ENCODE measurements at regions not wholly inside any gene's neighbourhood (a gene's known extent, or its start where the extent isn't known, plus 50 kb on each side); places are given as distances from the start of the nearest gene placed in this dataset.

DNA sequence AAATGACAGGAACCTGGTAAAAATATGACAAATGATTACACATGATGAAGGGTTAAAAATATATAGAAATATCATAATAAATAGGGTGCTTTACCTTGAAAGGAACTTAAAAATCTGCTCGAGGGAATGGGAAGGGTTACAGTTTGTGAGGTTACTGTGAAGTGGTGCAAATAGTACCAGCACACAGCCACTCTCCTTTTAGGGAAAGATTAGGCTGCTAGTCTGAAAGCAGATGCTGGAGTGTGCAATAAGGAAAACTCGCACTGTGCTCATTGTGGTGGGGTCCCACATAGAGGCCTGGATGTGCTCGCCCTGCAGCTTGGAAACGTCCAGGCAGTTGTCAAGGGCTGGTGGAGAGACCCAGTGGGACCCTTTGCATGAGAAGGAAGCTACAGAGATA lies 145.9 kb upstream of the TBX20 start:
- no peak for DNase-seq (ENCODE audit: low read depth in 2 of 3, low spot score in 1 of 3)

DNA sequence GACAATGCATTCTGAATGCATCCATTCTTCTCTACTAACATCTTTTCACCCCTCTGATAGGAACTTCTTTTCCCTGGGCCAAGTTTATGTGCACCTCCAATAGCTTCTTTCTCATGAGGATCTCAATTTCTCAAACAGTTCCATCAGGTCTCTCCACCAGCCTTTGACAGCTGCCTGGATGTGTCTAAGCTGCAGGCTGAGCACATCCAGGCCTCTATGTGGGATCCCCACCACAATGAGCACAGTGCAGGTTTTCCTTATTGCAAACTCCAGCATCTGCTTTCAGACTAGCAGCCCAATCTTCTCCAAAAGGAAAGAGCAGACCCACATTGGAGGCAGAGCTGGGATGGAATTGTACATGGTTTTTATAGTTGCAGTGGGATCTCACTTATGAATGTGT lies 145.3 kb upstream of the TBX20 start:
- DNase-seq (ENCODE audit: low read depth in 2 of 3, low spot score in 1 of 3), result no peak

DNA sequence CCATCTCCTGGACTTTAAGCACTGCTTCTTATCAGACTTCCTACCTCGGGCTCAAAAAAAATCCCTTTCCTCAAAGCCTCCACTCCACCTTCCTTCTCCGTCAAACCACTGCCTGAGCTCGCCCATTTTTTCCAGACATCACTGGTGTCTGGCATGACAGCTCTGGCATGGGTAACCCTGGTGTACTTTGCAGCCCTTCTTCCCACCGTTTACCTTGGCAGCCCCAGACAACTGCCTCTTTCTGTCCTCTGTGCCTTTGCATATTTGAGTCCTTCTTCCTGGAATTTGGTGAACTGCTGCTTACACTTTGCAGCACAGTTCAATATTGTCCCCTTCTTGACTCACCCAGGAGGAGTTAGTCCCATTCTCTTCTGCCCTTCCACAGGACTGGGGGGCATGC lies 144.6 kb upstream of the TBX20 start:
- no peak for DNase-seq (ENCODE audit: low read depth in 2 of 3, low spot score in 1 of 3)

DNA sequence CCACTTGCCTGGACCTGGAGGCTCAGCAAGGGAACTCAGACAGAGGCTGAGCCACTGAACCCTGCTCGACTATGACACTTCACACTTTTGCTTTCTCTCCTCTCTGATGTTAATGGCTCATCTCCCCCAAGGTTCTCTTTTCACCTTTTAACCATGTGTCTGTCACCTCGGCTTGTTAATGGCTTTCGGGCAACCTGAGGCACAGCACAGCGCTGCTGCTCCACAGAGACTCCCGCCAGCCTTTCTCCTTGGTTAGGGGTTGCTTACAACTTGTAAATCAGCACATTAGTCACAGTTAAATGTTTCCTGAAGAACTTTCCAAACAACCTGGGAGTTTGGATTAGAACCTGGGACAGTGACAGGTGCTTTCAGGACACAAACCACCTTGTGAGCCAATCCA lies 136.2 kb upstream of the TBX20 start:
- no peak for DNase-seq (ENCODE audit: low read depth in 2 of 3, low spot score in 1 of 3)

DNA sequence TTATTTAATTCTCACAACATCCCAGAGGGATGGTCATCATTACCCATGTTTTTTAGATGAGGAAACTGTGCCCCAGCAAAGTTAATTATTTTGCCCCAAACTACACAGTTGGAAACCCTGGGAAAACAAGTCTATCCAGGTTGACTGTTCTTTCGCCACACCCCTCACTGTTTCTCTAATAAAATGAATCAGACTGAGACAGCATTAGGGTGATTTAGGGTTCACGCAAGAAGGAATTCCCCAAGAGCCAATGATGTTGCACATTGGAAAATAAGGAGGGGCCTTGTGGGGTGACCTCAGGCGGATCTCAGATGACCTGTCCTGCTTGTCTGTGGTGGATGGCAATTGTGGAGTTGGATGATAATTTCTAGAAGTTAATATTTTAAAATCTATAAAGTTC lies 135.7 kb upstream of the TBX20 start:
- no peak for DNase-seq (ENCODE audit: low read depth in 2 of 3, low spot score in 1 of 3)

DNA sequence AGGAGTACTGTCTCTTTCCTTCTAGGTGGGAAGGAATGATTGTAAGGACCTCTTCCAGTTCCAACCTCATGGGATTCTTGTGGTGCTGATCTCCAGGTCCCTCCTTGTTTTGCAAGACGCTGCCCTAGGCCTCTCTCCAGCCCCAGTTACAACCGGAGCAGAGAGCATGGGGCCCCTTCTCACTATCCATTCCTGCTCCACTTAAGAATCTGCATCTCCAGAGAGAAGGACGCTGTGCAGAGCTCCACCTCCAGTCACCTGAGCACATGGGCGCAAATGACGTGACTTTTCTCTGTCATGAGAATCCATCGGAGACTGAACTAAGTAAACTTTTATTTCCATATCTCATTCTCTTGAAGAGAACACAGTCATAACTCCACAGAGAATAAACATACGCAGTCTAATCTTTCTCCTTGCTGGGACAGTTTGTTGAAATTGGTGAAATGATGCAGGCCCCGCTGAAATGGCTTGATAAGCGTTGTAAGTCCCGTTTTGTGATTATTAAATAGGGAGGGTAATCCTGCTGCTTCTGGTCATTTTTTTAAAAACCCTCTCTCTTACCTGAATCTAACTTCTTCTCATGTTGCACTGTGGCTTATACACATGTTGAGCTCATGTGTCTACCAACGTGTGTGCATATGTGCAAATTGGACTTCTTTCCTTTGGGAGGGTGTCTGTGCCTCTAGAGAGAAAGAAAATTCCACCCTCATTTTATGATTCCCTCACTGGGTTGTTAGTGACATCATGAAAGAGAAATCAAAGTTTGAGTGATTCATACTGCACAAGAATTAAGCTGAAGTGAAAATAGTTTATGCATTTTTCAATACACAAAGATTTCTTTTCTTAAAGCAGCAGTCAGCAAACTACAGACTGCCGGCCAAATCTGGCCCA lies 133.2 kb upstream of the TBX20 start:
- no peak for DNase-seq (ENCODE audit: low read depth in 2 of 3, low spot score in 1 of 3)

DNA sequence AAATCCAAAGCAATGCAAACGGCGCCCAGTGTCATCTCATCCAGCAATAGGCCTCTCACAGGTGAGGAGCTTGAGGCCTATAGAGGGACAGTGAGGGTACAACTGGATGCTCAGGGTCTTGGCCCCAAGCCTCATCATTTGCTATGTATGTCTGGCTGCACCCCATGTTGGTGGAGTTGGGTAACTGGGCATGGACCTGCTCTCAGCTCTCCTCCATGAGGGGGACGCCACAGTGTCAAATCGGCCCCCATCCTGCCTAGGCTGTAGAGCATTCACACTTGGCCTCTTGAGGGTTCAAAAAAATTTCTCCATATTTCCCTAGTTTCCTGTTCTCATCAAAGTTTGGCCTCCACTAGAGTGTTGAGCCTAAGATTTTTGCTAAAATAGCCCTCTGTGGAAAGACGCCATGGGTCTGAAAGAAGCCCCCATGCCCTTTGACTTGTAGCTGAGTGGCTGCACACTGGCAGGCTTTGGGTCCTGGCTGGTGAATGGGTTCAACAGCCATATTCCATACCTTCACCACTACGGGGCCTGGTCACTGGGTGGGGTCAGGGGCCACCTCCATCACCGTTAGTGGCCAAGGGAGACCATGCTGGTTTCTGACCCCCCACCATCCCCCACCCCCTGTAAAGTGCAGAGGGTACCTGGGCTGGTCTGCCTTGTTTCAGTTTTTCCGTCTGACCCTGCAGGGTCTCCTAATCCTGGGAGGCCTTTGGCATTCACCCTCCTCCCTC lies 132.3 kb upstream of the TBX20 start:
- DNase-seq (ENCODE audit: low read depth in 2 of 3, low spot score in 1 of 3), result no peak

DNA sequence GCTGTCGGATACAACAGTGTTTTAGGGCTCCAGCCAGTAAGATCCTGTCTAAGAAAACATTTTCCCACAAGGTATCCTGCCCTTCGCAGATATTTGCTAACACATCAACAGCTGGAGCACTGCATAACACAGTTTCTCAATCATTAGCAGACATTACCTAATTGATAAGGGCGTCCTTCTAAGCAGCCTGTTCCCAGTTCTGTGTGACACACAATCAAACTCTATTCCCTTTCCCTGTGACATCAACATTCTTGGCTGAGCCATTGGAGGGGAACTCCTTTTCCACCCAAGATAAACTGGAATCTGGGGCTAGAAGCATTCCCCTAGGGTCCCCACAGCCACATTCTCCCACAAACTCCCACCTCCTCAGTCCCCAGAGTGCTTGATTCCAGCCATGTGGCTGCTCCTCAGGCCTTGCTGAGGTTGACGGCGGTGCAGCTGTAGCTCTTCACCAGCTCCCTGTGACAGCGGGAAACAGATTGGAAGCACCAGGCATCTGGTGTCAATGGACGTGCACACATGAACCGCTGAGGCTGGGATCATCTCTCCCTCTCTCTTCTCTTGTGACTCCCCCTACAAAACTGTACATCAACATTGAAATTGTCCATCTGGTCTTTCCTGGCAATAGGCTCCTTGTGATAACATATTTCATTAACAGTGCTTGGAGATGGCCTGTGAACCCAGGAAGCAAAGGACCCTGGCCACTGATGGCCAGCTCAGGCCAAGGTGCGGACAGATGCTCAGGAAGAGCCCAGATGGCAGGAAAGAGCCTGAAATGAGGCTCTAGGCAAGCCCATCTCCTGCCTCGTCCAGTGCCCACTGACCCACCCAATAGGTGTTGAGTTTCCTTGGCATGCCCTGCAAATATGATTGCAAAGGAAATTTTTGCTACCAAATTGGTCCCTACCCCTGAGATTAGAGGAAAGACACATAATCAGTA lies 131.1 kb upstream of the TBX20 start:
- no peak for DNase-seq (ENCODE audit: low read depth in 2 of 3, low spot score in 1 of 3)

DNA sequence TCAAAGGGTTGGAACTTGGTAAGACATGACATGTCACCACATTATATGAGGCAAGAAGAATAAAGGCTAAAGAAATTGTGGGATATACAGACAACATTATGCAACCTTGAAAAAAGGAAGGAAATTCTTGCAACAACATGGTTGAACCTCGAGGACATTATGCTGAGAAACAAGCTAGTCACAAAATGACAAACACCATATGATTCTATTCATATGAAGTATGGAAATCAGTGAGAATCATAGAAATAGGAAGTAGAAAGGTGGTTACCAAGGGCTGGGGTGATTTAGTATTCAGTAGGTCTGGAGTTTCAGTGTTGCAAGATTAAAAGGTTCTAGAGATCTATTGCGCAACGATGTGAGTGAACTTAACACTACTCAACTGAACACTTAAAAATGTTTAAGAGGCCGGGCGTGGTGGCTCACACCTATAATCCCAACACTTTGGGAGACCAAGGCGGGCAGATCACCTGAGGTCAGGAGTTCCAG lies 126.9 kb upstream of the TBX20 start:
- DNase-seq (ENCODE audit: low read depth in 2 of 3, low spot score in 1 of 3), result no peak

DNA sequence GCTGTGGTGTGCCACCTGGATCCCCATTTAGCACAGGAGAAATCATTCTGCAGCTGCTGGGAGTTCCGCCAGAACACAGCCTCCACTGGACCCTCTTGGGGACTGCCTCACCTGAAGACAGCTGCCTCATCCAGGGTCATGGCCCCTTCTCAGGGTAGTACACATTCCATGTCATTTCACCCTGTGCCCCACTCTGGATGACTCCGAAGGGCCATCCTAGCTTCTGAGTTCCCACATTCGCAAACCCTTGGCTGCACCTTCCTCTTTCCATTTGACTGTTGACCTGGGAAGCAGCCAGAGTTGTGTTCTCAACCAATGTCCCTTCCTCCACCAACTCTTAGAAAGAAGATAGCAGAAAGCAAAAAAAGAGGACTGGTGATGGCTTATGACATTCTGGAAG lies 125.6 kb upstream of the TBX20 start:
- no peak for DNase-seq (ENCODE audit: low read depth in 2 of 3, low spot score in 1 of 3)

DNA sequence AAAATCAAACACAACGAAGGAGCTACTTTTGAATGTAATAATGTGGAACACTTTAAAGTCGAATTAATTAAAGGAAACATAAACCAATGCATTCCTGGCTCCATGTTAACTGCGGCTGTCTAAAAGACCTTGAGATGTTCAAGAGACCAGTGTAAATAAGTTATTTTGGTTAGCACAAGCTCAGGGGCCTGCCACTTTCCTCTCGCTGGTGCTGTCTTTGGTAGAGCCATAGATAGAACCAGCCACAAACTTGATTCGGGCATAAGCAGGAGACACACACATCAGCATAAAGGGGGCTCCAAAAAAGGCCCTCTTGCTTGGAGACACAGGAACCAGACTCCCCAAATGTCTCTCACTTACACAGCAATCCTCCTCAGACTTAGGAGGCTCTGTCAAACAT lies 121.6 kb upstream of the TBX20 start:
- DNase-seq (ENCODE audit: low read depth in 2 of 3, low spot score in 1 of 3), result no peak

DNA sequence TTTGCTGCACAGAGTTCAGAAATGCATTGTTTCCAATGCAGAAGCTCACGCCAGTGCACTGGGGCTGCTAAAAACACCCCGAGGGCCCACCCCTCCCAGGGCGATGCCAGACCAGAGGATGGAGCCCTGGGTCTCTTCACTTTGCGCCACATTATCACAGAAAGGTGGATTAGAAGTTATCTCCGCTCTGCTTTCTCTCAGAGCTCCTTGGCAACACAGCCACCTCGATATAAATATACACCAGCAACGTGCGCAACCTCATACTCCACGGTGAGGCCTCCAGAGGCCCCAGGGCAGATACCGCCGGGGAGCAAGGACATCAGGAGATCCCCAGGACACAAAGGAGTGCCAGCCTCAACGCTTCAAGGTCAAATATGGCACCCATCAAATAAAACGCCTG lies 121.0 kb upstream of the TBX20 start:
- no peak for DNase-seq (ENCODE audit: low read depth in 2 of 3, low spot score in 1 of 3)

DNA sequence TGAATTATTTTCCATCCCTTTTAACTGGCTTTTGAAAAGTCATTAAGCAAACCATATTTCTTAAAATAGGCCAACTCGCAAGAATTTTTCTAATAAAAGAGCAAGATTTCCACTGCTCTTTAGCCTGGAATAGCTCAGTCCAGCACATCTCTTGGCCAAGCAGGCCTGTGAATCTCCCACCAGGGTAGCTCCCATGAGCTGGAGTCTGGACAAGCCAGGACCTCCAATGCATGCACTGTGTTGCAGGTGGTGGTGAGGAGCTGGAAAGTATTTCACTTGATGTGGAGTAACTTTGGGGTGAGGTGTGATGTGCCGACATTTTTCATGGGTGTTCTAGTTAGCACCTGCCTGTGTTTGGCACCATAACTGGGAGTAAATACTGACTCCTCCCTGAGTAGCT lies 117.3 kb upstream of the TBX20 start:
- no peak for DNase-seq (ENCODE audit: low read depth in 2 of 3, low spot score in 1 of 3)

DNA sequence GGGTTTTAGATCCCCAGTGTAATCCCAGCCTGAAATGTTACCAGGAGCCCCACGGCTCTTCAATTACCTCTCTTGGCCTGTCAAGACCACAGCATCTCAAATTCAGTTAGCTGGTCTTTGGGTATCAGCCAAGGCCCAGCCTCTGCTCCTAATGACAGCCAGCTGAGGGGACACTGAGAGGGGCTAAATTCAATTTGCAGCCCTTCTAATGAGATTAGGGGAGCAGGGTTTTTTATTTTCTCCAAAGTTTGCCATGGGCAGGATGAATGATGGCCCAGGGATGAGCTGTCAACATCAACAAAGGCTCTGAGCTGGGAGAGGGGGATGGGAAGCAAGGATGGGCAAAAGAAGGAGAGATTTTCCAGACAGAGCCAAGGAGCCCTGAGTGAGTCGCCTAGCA lies 116.8 kb upstream of the TBX20 start:
- DNase-seq (ENCODE audit: low read depth in 2 of 3, low spot score in 1 of 3), result no peak

DNA sequence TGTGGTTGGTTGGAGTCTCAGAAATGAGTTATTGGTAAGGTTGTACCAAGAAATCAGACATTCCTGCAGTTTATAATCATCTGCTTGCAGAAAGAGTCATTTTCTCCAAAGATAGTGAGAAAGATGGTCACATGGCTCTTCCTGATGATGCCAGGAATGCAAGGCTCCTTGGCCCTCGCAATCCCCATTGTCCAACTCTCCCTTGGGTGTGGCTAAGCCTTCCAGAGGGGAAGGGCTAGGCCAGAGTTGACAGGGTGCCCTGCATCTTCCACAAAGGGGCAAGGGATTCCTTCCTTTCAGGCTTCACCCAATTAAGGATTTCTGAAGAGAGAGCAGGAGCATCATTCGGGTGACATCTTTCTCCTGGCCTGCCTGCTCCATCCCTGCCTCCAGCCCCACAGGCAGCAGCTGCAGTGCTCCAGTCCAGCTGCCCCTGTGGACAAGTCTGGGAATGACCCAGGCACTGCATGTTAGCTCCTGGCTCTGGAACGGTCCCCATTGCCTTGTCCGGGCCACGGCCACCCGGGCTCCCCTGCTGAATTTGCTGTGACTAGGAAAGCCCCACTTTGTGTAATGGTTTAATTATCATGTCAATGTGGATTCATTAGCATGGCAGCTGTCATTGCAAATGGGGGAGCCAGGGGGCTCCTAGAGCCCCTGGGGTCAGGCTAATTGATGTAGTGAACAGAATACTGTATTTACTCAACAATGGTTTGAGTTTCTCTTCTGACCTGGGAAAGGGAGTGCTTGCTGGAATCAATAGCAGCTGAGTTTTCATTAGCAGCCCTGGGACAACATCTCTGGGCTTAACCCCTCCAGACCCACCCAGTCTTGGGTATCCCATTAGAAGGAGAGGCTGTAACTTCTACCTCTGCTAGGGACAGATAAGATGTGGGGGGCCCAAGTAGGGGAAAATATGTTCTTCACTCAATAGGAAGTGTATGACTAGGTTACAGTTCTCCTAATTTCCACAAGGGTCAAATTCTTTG lies 112.6 kb upstream of the TBX20 start:
- DNase-seq (ENCODE audit: low read depth in 2 of 3, low spot score in 1 of 3), result no peak

DNA sequence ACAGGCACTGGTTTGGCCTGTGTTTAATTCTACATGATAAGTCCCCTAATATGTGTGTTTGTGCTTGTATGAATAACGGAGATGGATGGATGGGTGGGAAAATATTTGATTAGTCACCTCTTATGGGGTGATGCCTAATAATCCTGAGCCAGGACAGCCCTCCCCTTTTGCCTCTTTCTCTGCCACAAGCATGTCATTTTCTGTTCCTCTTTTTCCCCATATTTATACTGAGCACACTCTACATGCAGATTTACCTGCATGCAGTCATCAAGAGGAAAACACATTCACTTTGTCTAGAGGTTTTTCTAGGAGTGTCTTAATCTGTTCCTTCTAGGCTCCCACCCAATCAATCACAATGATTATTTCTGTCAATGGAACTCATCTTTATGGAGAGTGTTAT lies 111.6 kb upstream of the TBX20 start:
- no peak for DNase-seq (ENCODE audit: low read depth in 2 of 3, low spot score in 1 of 3)

DNA sequence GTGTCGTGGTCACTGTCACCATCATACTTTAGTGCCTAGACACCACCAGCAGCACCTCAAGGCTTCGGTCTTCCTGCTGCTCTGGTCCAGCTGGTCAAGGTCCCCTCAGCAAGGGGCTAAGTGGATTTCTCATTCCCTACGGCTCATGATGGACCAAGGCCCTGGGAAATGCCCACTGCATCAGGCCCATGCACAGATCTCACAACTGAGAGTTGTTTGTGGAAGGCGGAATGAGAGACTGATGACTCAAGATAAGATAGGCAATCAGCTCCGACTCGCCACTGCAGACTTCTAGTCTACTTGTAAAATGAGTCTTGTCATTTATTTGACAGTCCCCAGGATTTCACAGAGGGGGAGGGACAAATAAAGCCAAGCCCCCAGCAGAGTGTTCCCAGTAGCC lies 108.4 kb upstream of the TBX20 start:
- DNase-seq (ENCODE audit: low read depth in 2 of 3, low spot score in 1 of 3), result no peak

DNA sequence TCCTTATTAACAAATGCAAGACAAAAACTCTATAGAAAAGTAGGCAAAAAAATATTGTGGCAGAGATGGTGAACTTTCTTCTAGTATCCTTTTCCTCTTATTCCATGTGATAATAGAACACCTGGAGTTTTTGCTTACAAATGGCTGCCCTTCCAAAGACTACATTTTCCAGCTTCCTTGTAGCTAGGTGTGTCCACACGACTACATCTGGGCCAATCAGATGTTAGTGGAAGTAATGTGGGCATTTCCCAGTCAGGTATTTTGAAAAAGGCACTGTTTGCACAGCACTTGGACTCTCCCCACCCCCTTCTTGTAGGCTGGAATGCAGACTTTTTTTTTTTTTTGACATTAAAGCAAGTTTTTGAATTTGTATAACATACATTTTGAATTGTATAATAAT lies 105.5 kb upstream of the TBX20 start:
- no peak for DNase-seq (ENCODE audit: low read depth in 2 of 3, low spot score in 1 of 3)

DNA sequence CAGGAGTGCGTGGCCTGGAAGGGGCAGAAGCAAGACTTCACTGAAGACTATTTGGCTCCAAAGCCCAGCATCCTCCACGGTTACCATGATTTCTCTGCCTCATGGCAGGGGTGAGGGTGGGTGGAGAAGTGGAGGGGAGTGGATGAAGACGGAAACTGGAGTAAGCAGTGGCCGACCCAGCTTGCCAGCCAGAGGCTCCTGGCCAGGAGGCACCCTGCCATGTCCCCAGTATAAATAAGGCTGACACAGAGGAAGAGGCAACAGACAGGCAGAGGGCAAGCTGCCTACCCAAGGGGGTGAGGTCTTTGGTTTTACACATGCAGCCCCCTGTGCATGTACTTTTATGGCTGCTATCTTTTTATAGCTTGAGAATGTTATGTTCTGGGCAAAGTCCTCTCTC lies 102.6 kb upstream of the TBX20 start:
- DNase-seq (ENCODE audit: low read depth in 2 of 3, low spot score in 1 of 3), result no peak

DNA sequence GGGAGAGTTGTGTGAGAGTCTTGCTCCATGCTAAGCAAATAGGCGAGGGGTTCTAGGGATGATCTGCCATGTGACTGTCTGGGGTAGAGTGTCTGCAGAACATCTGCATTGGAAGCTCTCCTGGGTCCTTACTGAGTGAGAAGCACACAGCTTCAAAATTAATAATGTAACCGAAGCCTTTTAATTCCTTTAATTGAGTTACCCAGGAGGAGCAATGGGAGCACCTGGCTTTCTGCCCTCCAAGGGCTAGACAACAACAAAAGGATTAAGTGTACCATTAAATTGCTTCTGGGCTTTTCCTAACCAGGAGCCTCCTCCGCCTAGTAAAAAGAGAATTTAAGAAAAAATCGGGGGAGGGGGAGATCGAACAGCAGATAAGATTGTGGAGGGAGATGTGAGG lies 102.0 kb upstream of the TBX20 start:
- no peak for DNase-seq (ENCODE audit: low read depth in 2 of 3, low spot score in 1 of 3)

Data from stimulated activated CD4-positive, alpha-beta T cell treated with anti-CD3 and anti-CD28 coated beads, Interleukin-12 subunit alpha, Interleukin-12 subunit beta, amount 100 ng/mL, for 48 hours (primary cell).